K562 (cell line): ENCODE measurements at regions not wholly inside any gene's neighbourhood (a gene's known extent, or its start where the extent isn't known, plus 50 kb on each side); places are given as distances from the start of the nearest gene placed in this dataset.

Experiments used
- ATAC-seq: fragments of 200-7000 bp; cut with Tn5 transposase; 3 replicates; pipeline ENCODE4 v1.9.1; 2020; ENCODE audit warnings: moderate library complexity
- BruUV-seq: library from RNA; stranded (reverse); fragments of 400-500 nt; replicated peaks from 2 replicates; lab custom pipeline; 2021; lab: Mats Ljungman, UMichigan
- CTCF ChIA-PET: fragments of 300-600 bp; formaldehyde crosslinking; extraction: SDS; loops from one replicate; lab custom pipeline; 2021; ENCODE audit warnings: low intra/inter-chr PET ratio; lab: Yijun Ruan, JAX
- POLR2A ChIA-PET: fragments of 300-600, 350-650 bp; sonication (Branson Sonifier 250); formaldehyde crosslinking; extraction: SDS; loops from one replicate; lab custom pipeline; 2021; ENCODE audit warnings: antibody characterized with exemption, inconsistent platforms; lab: Yijun Ruan, JAX
- DNase-seq, 4 experiments: peaks; one replicate each; pipeline versions ENCODE4 v3.0.0 to v3.0.0-alpha.2; 2011 to 2018; ENCODE audit warnings: low spot score in 3 of 4, mixed read lengths in 3 of 4; ENCODE audit errors: extremely low read depth in 1 of 4
- FAIRE-seq: peaks from 2 replicates; lab custom pipeline; 2011; peaks lifted over from hg19 to GRCh38; lab: Jason Lieb, UNC
- H2AFZ ChIP-seq: 2 replicates; pipeline ENCODE4 v1.6.0; 2011; ENCODE audit warnings: low read depth, low read length, control low read depth, inconsistent platforms
- H3K27ac ChIP-seq: fragments of 200-600 bp; 3 replicates; pipeline ENCODE4 v1.8.0; 2011; ENCODE audit warnings: low read depth, mild to moderate bottlenecking, control low read depth, inconsistent platforms, low read length, moderate library complexity, mixed read lengths; ENCODE audit errors: extremely low read depth
- H3K27me3 ChIP-seq, 2 experiments: fragments of 300-600 bp in 1 of 2; 2 replicates in 1 of 2; 3 replicates in 1 of 2; pipeline versions ENCODE4 v1.6.0 to v1.8.0; 2011; ENCODE audit warnings: inconsistent platforms in 2 of 2, low read length in 2 of 2, mild to moderate bottlenecking in 1 of 2, mixed read lengths in 1 of 2, moderate library complexity in 1 of 2; ENCODE audit not compliant: control insufficient read depth in 2 of 2, insufficient read depth in 2 of 2
- H3K36me3 ChIP-seq: fragments of 300-600 bp; 3 replicates; pipeline ENCODE4 v1.8.0; 2011; ENCODE audit warnings: mild to moderate bottlenecking, low read length, inconsistent platforms; ENCODE audit not compliant: control insufficient read depth, insufficient read depth
- H3K4me1 ChIP-seq, 2 experiments: fragments of 200-600 bp in 1 of 2; replicated peaks in 1 of 2; 2 replicates in 1 of 2; 3 replicates in 1 of 2; pipeline versions ENCODE4 v1.5.1 to v1.8.0; 2011; ENCODE audit warnings: inconsistent platforms in 2 of 2, low read length in 2 of 2, mild to moderate bottlenecking in 1 of 2, mixed read lengths in 1 of 2, moderate library complexity in 1 of 2; ENCODE audit not compliant: control insufficient read depth in 2 of 2, insufficient read depth in 2 of 2
- H3K4me2 ChIP-seq: 2 replicates; pipeline ENCODE4 v1.6.1; 2011; ENCODE audit warnings: low read length, control low read depth, inconsistent platforms, mixed read lengths; ENCODE audit not compliant: insufficient read depth
- H3K4me3 ChIP-seq: fragments of 200-600 bp; sonication (generic), shearing (Covaris generic); 2 replicates; pipeline ENCODE4 v1.5.1; 2016; ENCODE audit warnings: control low read depth, inconsistent platforms
- H3K79me2 ChIP-seq: fragments of 200-600 bp; 3 replicates; pipeline ENCODE4 v1.8.0; 2011; ENCODE audit warnings: low read length, inconsistent platforms; ENCODE audit not compliant: control insufficient read depth, insufficient read depth
- H3K9ac ChIP-seq, 2 experiments: 2 replicates each; pipeline versions ENCODE4 v1.6.0 to v1.6.1; 2011; ENCODE audit warnings: low read depth in 2 of 2, low read length in 2 of 2, control low read depth in 1 of 2, inconsistent platforms in 1 of 2, mild to moderate bottlenecking in 1 of 2, mixed read lengths in 1 of 2; ENCODE audit not compliant: insufficient read depth in 1 of 2
- H3K9me1 ChIP-seq: one replicate; pipeline ENCODE4 v1.6.0; 2011; ENCODE audit warnings: inconsistent platforms, mild to moderate bottlenecking, low read length, moderate library complexity; ENCODE audit not compliant: control insufficient read depth, insufficient read depth
- H3K9me3 ChIP-seq: replicated peaks from 2 replicates; pipeline ENCODE4 v1.5.1; 2011; ENCODE audit warnings: low read depth, low read length, inconsistent platforms; ENCODE audit not compliant: control insufficient read depth, insufficient read depth
- H4K20me1 ChIP-seq: replicated peaks from 2 replicates; pipeline ENCODE4 v1.6.1; 2011; ENCODE audit warnings: low read length, inconsistent platforms, mixed read lengths; ENCODE audit not compliant: control insufficient read depth, insufficient read depth
- E2F5 ChIP-seq: sonication (generic); formaldehyde crosslinking; IDR thresholded peaks from 2 replicates; pipeline ENCODE4 v1.8.0; 2022; ENCODE audit warnings: mild to moderate bottlenecking, missing genetic modification reagents
- ERF ChIP-seq: fragments of 450-650 bp; formaldehyde crosslinking; IDR thresholded peaks from 2 replicates; pipeline ENCODE4 v1.4.0; 2020; ENCODE audit warnings: mild to moderate bottlenecking, mixed read lengths
- FOS ChIP-seq: IDR thresholded peaks from 3 replicates; pipeline ENCODE4 v1.6.1; 2011; ENCODE audit not compliant: insufficient read length; ENCODE audit errors: extremely low read depth
- GTF2B ChIP-seq: IDR thresholded peaks from 2 replicates; pipeline ENCODE4 v1.6.1; 2011; ENCODE audit not compliant: insufficient read length; ENCODE audit errors: extremely low read depth
- HCFC1 ChIP-seq: IDR thresholded peaks from 2 replicates; pipeline ENCODE4 v1.6.1; 2012; ENCODE audit warnings: low read depth, low read length, improper control_type of control experiment
- HNRNPK ChIP-seq: fragments of 200-400 bp; formaldehyde crosslinking; IDR thresholded peaks from one replicate; pipeline ENCODE4 v1.6.1; 2018; ENCODE audit warnings: mild to moderate bottlenecking, low read depth, low read length; ENCODE audit not compliant: poor library complexity, severe bottlenecking
- MITF ChIP-seq: IDR thresholded peaks from 2 replicates; pipeline ENCODE4 v1.6.1; 2014; ENCODE audit warnings: antibody characterized with exemption
- MYNN ChIP-seq, 2 experiments: sonication (generic); formaldehyde crosslinking in 1 of 2; IDR thresholded peaks; 2 replicates each; pipeline versions ENCODE4 v1.5.0 to v1.6.1; 2016 to 2020; ENCODE audit warnings: antibody characterized with exemption in 1 of 2, missing genetic modification reagents in 1 of 2
- NFIC ChIP-seq: fragments of 450-650 bp; IDR thresholded peaks from 2 replicates; pipeline ENCODE4 v1.6.1; 2017; ENCODE audit warnings: mild to moderate bottlenecking, inconsistent platforms
- TBL1XR1 ChIP-seq, 2 experiments: IDR thresholded peaks; 2 replicates each; pipeline ENCODE4 v1.6.1; 2012; ENCODE audit warnings: improper control_type of control experiment in 2 of 2, low read length in 2 of 2, mild to moderate bottlenecking in 1 of 2
- TCF7L2 ChIP-seq: fragments of 150-350 bp; IDR thresholded peaks from 2 replicates; pipeline ENCODE4 v1.6.1; 2016; ENCODE audit warnings: low read depth, mild to moderate bottlenecking, low read length, moderate library complexity
- UBTF ChIP-seq, 2 experiments: IDR thresholded peaks; 2 replicates each; pipeline ENCODE4 v1.6.1; 2012; ENCODE audit warnings: improper control_type of control experiment in 2 of 2, low read depth in 2 of 2, low read length in 2 of 2, borderline replicate concordance in 1 of 2
- ZNF280A ChIP-seq: fragments of 450-650 bp; IDR thresholded peaks from 2 replicates; pipeline ENCODE4 v1.6.1; 2018; ENCODE audit warnings: mild to moderate bottlenecking, low read depth; ENCODE audit not compliant: partially characterized antibody
- ZNF551 ChIP-seq: fragments of 250-450 bp; sonication (Bioruptor Pico); IDR thresholded peaks from 2 replicates; pipeline ENCODE4 v1.5.0; 2021; ENCODE audit warnings: mild to moderate bottlenecking, moderate library complexity
- ZNF668 ChIP-seq: fragments of 250-450 bp; sonication (Bioruptor Pico); IDR thresholded peaks from 2 replicates; pipeline ENCODE4 v1.8.0; 2022; ENCODE audit warnings: mild to moderate bottlenecking, inconsistent platforms
- WGBS: fragments of 100-300 bp; shearing (Covaris generic); methylation state at CpG from one replicate; pipeline ENCODE4 v1.1.6; 2016; ENCODE audit warnings: low coverage, mixed read lengths; ENCODE audit not compliant: insufficient coverage; ENCODE audit errors: missing lambda C conversion rate; 5-methylcytosine and 5-hydroxymethylcytosine counted together
- in situ Hi-C: fragments of 300-500 bp; cut with MboI; formaldehyde crosslinking; loops from 4 replicates; pipeline ENCODE4 v1.15.0; 2018; ENCODE audit warnings: inconsistent platforms, mixed read lengths
- intact Hi-C: fragments of 100-400 bp; cut with micrococcal nuclease; formaldehyde crosslinking; loops from 2 replicates; pipeline ENCODE4 v1.14.2; 2022

- TF ChIP-seq UBTF (IDR thresholded peaks at IDR 0.05; ENCODE audit: borderline replicate concordance in 1 of 2, low read depth in 2 of 2, low read length in 2 of 2) = no peak
- no peak for TF ChIP-seq HNRNPK
- TF ChIP-seq MYNN (IDR thresholded peaks at IDR 0.05) = no peak
- no peak for TF ChIP-seq MYNN (CRISPR knock-in tag; IDR thresholded peaks at IDR 0.05)
- no peak for TF ChIP-seq TCF7L2
Measured at GRCh38 chr3:43198301-43198700, 88.0 kb upstream of the SNRK start (continued).

GRCh38 chr3:43197181-43197580 is 89.2 kb upstream of the SNRK start:
- Histone ChIP-seq H3K4me1 (no peaks in the 10 kb centered on the region), H3K4me2 (no peak overlapping the region), H3K9me3 (no peaks in the 10 kb centered on the region), H2AFZ (no peak overlapping the region), H3K36me3 (no peaks in the 10 kb centered on the region), H3K4me3 (no peak overlapping the region), H3K27ac (no peak overlapping the region), H3K9ac (no peak overlapping the region), H3K9me1 (no peaks in the 10 kb centered on the region), H3K79me2 (no peaks in the 10 kb centered on the region), H3K27me3 (peaks cover 6 to 13% of the 10 kb centered on the region in 2 experiments), H4K20me1 (no peaks in the 10 kb centered on the region)
- in situ Hi-C loops (no loop called here), intact Hi-C loops (no loop called here)
- ChIA-PET POLR2A (no interaction called here), CTCF (no interaction called here)
- FAIRE-seq (no peak), ATAC-seq (no peak), DNase-seq (no peak)
- BruUV-seq = no TSS peak
- 0% methylated on average over 1 of the region's 1 CpG for WGBS
- TF ChIP-seq NFIC (no peak), ZNF280A (no peak), TBL1XR1 (IDR thresholded peaks at IDR 0.05; ENCODE audit: low read length in 2 of 2) (no peak), E2F5 (no peak), MITF (no peak), ZNF551 (no peak), ZNF668 (CRISPR knock-in tag) (no peak), GTF2B (no peak), HCFC1 (no peak), FOS (no peak), ERF (no peak)
